Mammary epithelial cell (primary cell): ENCODE measurements at regions not wholly inside any gene's neighbourhood (a gene's known extent, or its start where the extent isn't known, plus 50 kb on each side); places are given as distances from the start of the nearest gene placed in this dataset.

Experiments
- CTCF ChIP-seq, 2 donors: IDR thresholded peaks in 1 of 2; conservative IDR thresholded peaks in 1 of 2; 2 replicates each; pipeline ENCODE4 v1.5.1; 2011 to 2012; ENCODE audit warnings: inconsistent platforms in 2 of 2, low read length in 2 of 2, mild to moderate bottlenecking in 2 of 2, control low read depth in 1 of 2, low read depth in 1 of 2; ENCODE audit not compliant: insufficient read depth in 1 of 2; ENCODE audit errors: extremely low read depth in 1 of 2
- EZH2 ChIP-seq: IDR thresholded peaks from 2 replicates; pipeline ENCODE4 v1.6.1; 2012; ENCODE audit warnings: low read length, inconsistent platforms, borderline replicate concordance

GRCh38 chrX:143800150-143800549 lies 79.6 kb upstream of the SPANXN2 start:
- TF ChIP-seq CTCF (conservative IDR thresholded peaks at IDR 0.05 in 1 of 2, IDR thresholded peaks at IDR 0.05 in 1 of 2; ENCODE audit: extremely low read depth in 1 of 2, insufficient read depth in 1 of 2, low read depth in 1 of 2, low read length in 2 of 2) (no peak), EZH2 (no peak)
